ENCODE measurements at regions not wholly inside any gene's neighbourhood (a gene's known extent, or its start where the extent isn't known, plus 50 kb on each side); places are given as distances from the start of the nearest gene placed in this dataset.

- no peak for TF ChIP-seq EZH2 (IDR thresholded peaks at IDR 0.05; ENCODE audit: borderline replicate concordance, low read length)
- no peak for TF ChIP-seq CTCF (IDR thresholded peaks at IDR 0.05; ENCODE audit: low read length)
Observed at GRCh38 chr1:118783095-118783758, 204.9 kb downstream of the TBX15 start.
